WTC11 (cell line): ENCODE measurements at regions not wholly inside any gene's neighbourhood (a gene's known extent, or its start where the extent isn't known, plus 50 kb on each side); places are given as distances from the start of the nearest gene placed in this dataset.

Source experiments
- ATAC-seq: fragments of 200-7000 bp; cut with Tn5 transposase; 2 replicates; pipeline ENCODE4 v1.10.0; 2021; ENCODE audit warnings: mild to moderate bottlenecking, moderate library complexity
- CTCF ChIA-PET: fragments of 300-600 bp; sonication (Branson Sonifier 250); formaldehyde crosslinking; loops from one replicate; lab custom pipeline; 2021; ENCODE audit warnings: antibody characterized with exemption; lab: Charles Lee
- POLR2A ChIA-PET: fragments of 350-600 bp; sonication (Branson Sonifier 250); formaldehyde crosslinking; loops from one replicate; lab custom pipeline; 2021; ENCODE audit warnings: antibody characterized with exemption; lab: Charles Lee
- DNase-seq: peaks from one replicate; pipeline ENCODE4 v3.0.0; 2021; ENCODE audit warnings: low spot score
- H3K27ac Mint-ChIP-seq: 2 replicates; pipeline ENCODE4 v1.8.0; 2021; ENCODE audit warnings: mixed read lengths
- H3K27me3 Mint-ChIP-seq: 2 replicates; pipeline ENCODE4 v1.8.0; 2021; ENCODE audit warnings: low read depth, mild to moderate bottlenecking, moderate library complexity, mixed read lengths
- H3K36me3 Mint-ChIP-seq: 2 replicates; pipeline ENCODE4 v1.8.0; 2021; ENCODE audit warnings: mixed read lengths
- H3K4me1 Mint-ChIP-seq: 2 replicates; pipeline ENCODE4 v1.8.0; 2022; ENCODE audit warnings: mixed read lengths
- H3K4me3 Mint-ChIP-seq: 2 replicates; pipeline ENCODE4 v1.8.0; 2021; ENCODE audit warnings: mild to moderate bottlenecking, moderate library complexity, mixed read lengths
- H3K9me3 Mint-ChIP-seq: 2 replicates; pipeline ENCODE4 v1.8.0; 2021; ENCODE audit warnings: mixed read lengths
- ESRRA ChIP-seq: sonication (generic); formaldehyde crosslinking; IDR thresholded peaks from 2 replicates; pipeline ENCODE4 v1.8.1; 2022; ENCODE audit warnings: mild to moderate bottlenecking, missing genetic modification reagents, borderline replicate concordance
- FOXK1 ChIP-seq: sonication (generic); formaldehyde crosslinking; IDR thresholded peaks from 2 replicates; pipeline ENCODE4 v1.8.0; 2022; ENCODE audit warnings: mild to moderate bottlenecking, moderate library complexity, missing genetic modification reagents
- GABPB1 ChIP-seq: sonication (generic); formaldehyde crosslinking; IDR thresholded peaks from 2 replicates; pipeline ENCODE4 v1.8.1; 2023; ENCODE audit warnings: mild to moderate bottlenecking, missing genetic modification reagents
- IRF2 ChIP-seq: sonication (generic); formaldehyde crosslinking; IDR thresholded peaks from 2 replicates; pipeline ENCODE4 v1.8.0; 2022; ENCODE audit warnings: low read depth, missing genetic modification reagents, borderline replicate concordance
- MXD4 ChIP-seq: fragments of 250-450 bp; sonication (Bioruptor Pico); IDR thresholded peaks from 2 replicates; pipeline ENCODE4 v1.8.0; 2021; ENCODE audit warnings: mild to moderate bottlenecking, moderate library complexity, borderline replicate concordance
- NFE2L1 ChIP-seq: sonication (generic); formaldehyde crosslinking; IDR thresholded peaks from 2 replicates; pipeline ENCODE4 v1.8.1; 2023; ENCODE audit warnings: missing genetic modification reagents
- NFYB ChIP-seq: sonication (generic); formaldehyde crosslinking; conservative IDR thresholded peaks from 2 replicates; pipeline ENCODE4 v1.8.0; 2022; ENCODE audit warnings: low read depth, missing genetic modification reagents
- NR1H2 ChIP-seq: sonication (generic); formaldehyde crosslinking; IDR thresholded peaks from 2 replicates; pipeline ENCODE4 v1.9.0; 2021; ENCODE audit warnings: mild to moderate bottlenecking, moderate library complexity, missing genetic modification reagents
- RORB ChIP-seq: fragments of 250-450 bp; sonication (Bioruptor Pico); IDR thresholded peaks from 2 replicates; pipeline ENCODE4 v1.9.0; 2021; ENCODE audit warnings: mild to moderate bottlenecking
- SMAD4 ChIP-seq: sonication (generic); formaldehyde crosslinking; IDR thresholded peaks from 2 replicates; pipeline ENCODE4 v1.8.0; 2022; ENCODE audit warnings: mild to moderate bottlenecking, missing genetic modification reagents
- TP53 ChIP-seq: sonication (generic); formaldehyde crosslinking; IDR thresholded peaks from 2 replicates; pipeline ENCODE4 v1.8.1; 2023; ENCODE audit warnings: mild to moderate bottlenecking, missing genetic modification reagents
- ZNF121 ChIP-seq: sonication (generic); formaldehyde crosslinking; IDR thresholded peaks from 2 replicates; pipeline ENCODE4 v1.8.0; 2023; ENCODE audit warnings: missing genetic modification reagents
- ZNF219 ChIP-seq: sonication (generic); formaldehyde crosslinking; IDR thresholded peaks from 2 replicates; pipeline ENCODE4 v1.8.0; 2023; ENCODE audit warnings: missing genetic modification reagents, mild to moderate bottlenecking, borderline replicate concordance
- ZNF232 ChIP-seq: sonication (generic); formaldehyde crosslinking; IDR thresholded peaks from 2 replicates; pipeline ENCODE4 v1.8.0; 2022; ENCODE audit warnings: mild to moderate bottlenecking, missing genetic modification reagents
- TF ChIP-seq, protein P1 (sequence below): sonication (generic); formaldehyde crosslinking; IDR thresholded peaks from 2 replicates; pipeline ENCODE4 v1.8.0; 2022; ENCODE audit warnings: mild to moderate bottlenecking, missing genetic modification reagents
- TF ChIP-seq, protein P2 (sequence below): sonication (generic); formaldehyde crosslinking; IDR thresholded peaks from 2 replicates; pipeline ENCODE4 v1.8.1; 2023; ENCODE audit warnings: mild to moderate bottlenecking, missing genetic modification reagents, borderline replicate concordance
- TF ChIP-seq, protein P3 (sequence below): sonication (generic); formaldehyde crosslinking; IDR thresholded peaks from 2 replicates; pipeline ENCODE4 v1.8.0; 2022; ENCODE audit warnings: mild to moderate bottlenecking, missing genetic modification reagents
- TF ChIP-seq, protein P4 (sequence below): sonication (generic); formaldehyde crosslinking; IDR thresholded peaks from 2 replicates; pipeline ENCODE4 v1.8.0; 2023; ENCODE audit warnings: missing genetic modification reagents
- TF ChIP-seq, protein P5 (sequence below): sonication (generic); formaldehyde crosslinking; IDR thresholded peaks from 2 replicates; pipeline ENCODE4 v1.8.1; 2023; ENCODE audit warnings: mild to moderate bottlenecking, missing genetic modification reagents, moderate library complexity
- TF ChIP-seq, protein P6 (sequence below): sonication (generic); formaldehyde crosslinking; IDR thresholded peaks from 2 replicates; pipeline ENCODE4 v1.8.0; 2022; ENCODE audit warnings: mild to moderate bottlenecking, missing genetic modification reagents
- TF ChIP-seq, protein P7 (sequence below): fragments of 250-450 bp; sonication (Bioruptor Pico); IDR thresholded peaks from 2 replicates; pipeline ENCODE4 v1.9.0; 2021; ENCODE audit warnings: mild to moderate bottlenecking, borderline replicate concordance

DNA sequence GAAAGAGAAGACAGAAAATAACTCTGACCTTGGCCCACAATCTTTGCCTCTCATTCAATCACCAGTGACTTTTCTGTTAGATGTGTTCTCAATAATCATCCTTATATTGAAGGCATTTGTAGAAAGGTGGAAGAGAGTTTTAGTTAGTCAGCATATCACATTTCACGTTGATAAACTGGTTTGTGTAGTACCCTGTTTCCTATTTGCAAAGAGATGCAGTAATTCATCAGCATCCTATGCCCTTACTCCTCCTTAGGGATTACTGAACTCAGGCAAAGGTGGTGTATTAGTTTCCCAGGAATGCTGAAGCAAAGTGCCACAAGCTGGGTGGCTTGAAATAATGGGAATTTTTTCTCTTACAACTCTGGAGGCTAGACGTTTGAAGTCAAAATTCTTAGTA is 145.0 kb downstream of the SPP2 start:
- Mint-ChIP-seq H3K36me3 (no peaks in the 10 kb centered on the region), H3K27ac (no peak overlapping the region), H3K9me3 (peaks cover 8% of the 10 kb centered on the region; the same call in 1 of the 2 replicates)
- ATAC-seq: no peak
- TF ChIP-seq RORB (CRISPR knock-in tag) (no peak), TP53 (CRISPR knock-in tag) (no peak), NFE2L1 (CRISPR knock-in tag) (no peak), ZNF232 (CRISPR knock-in tag) (no peak), NFYB (CRISPR knock-in tag) (no peak), ZNF121 (CRISPR knock-in tag) (no peak)
- TF ChIP-seq, protein P1, sequence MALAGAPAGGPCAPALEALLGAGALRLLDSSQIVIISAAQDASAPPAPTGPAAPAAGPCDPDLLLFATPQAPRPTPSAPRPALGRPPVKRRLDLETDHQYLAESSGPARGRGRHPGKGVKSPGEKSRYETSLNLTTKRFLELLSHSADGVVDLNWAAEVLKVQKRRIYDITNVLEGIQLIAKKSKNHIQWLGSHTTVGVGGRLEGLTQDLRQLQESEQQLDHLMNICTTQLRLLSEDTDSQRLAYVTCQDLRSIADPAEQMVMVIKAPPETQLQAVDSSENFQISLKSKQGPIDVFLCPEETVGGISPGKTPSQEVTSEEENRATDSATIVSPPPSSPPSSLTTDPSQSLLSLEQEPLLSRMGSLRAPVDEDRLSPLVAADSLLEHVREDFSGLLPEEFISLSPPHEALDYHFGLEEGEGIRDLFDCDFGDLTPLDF (CRISPR knock-in tag): no peak
- TF ChIP-seq, protein P2, sequence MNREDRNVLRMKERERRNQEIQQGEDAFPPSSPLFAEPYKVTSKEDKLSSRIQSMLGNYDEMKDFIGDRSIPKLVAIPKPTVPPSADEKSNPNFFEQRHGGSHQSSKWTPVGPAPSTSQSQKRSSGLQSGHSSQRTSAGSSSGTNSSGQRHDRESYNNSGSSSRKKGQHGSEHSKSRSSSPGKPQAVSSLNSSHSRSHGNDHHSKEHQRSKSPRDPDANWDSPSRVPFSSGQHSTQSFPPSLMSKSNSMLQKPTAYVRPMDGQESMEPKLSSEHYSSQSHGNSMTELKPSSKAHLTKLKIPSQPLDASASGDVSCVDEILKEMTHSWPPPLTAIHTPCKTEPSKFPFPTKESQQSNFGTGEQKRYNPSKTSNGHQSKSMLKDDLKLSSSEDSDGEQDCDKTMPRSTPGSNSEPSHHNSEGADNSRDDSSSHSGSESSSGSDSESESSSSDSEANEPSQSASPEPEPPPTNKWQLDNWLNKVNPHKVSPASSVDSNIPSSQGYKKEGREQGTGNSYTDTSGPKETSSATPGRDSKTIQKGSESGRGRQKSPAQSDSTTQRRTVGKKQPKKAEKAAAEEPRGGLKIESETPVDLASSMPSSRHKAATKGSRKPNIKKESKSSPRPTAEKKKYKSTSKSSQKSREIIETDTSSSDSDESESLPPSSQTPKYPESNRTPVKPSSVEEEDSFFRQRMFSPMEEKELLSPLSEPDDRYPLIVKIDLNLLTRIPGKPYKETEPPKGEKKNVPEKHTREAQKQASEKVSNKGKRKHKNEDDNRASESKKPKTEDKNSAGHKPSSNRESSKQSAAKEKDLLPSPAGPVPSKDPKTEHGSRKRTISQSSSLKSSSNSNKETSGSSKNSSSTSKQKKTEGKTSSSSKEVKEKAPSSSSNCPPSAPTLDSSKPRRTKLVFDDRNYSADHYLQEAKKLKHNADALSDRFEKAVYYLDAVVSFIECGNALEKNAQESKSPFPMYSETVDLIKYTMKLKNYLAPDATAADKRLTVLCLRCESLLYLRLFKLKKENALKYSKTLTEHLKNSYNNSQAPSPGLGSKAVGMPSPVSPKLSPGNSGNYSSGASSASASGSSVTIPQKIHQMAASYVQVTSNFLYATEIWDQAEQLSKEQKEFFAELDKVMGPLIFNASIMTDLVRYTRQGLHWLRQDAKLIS (CRISPR knock-in tag): no peak
- TF ChIP-seq, all 79 proteins: peak for 0
- DNase-seq: no peak
- H3K27me3 Mint-ChIP-seq: peaks cover 17% of the 10 kb centered on the region
- no peak overlapping the region for H3K4me3 Mint-ChIP-seq
- no peaks in the 10 kb centered on the region for H3K4me1 Mint-ChIP-seq
- CTCF ChIA-PET: no interaction called here
- POLR2A ChIA-PET: no interaction called here

DNA sequence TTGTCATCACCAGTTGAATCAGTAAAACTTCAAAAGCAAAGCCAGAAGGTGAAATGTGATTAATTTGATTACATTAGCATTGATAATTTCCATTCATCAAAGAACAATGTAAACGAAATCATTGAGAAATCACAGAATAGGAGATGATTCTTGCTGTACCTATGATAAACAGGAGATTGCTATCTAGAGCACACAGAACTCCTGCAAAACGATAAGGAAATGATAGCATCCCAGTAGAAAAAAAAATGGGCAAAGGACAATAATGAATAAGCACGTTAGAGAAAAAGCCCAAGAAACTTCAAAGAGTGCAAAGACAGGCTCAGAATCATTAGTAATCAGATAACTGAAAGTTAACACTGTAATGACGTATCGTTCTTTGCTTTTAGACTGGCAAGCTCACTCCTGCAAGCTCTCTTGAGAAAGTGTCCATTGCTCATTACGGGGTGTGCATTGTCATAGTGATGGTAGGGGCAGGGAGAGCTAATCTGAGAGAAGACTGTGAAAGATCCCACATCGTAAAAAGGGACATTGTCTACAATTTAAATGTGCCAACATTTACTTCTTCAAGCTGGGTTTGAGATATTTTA is 143.6 kb downstream of the SPP2 start:
- Mint-ChIP-seq H3K27ac (no peak overlapping the region), H3K36me3 (no peaks in the 10 kb centered on the region), H3K4me1 (peaks cover 6% of the 10 kb centered on the region), H3K4me3 (no peak overlapping the region), H3K27me3 (peaks cover 16% of the 10 kb centered on the region), H3K9me3 (peaks cover 8% of the 10 kb centered on the region; the same call in 1 of the 2 replicates)
- ChIA-PET CTCF (no interaction called here), POLR2A (no interaction called here)
- DNase-seq (no peak), ATAC-seq (no peak)
- TF ChIP-seq, protein P3, sequence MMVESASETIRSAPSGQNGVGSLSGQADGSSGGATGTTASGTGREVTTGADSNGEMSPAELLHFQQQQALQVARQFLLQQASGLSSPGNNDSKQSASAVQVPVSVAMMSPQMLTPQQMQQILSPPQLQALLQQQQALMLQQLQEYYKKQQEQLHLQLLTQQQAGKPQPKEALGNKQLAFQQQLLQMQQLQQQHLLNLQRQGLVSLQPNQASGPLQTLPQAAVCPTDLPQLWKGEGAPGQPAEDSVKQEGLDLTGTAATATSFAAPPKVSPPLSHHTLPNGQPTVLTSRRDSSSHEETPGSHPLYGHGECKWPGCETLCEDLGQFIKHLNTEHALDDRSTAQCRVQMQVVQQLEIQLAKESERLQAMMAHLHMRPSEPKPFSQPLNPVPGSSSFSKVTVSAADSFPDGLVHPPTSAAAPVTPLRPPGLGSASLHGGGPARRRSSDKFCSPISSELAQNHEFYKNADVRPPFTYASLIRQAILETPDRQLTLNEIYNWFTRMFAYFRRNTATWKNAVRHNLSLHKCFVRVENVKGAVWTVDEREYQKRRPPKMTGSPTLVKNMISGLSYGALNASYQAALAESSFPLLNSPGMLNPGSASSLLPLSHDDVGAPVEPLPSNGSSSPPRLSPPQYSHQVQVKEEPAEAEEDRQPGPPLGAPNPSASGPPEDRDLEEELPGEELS: no peak
- no peak for TF ChIP-seq MXD4 (CRISPR knock-in tag)
- TF ChIP-seq FOXK1 (CRISPR knock-in tag): no peak
- no peak for TF ChIP-seq ZNF121 (CRISPR knock-in tag)
- TF ChIP-seq, protein P4, sequence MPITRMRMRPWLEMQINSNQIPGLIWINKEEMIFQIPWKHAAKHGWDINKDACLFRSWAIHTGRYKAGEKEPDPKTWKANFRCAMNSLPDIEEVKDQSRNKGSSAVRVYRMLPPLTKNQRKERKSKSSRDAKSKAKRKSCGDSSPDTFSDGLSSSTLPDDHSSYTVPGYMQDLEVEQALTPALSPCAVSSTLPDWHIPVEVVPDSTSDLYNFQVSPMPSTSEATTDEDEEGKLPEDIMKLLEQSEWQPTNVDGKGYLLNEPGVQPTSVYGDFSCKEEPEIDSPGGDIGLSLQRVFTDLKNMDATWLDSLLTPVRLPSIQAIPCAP (CRISPR knock-in tag): no peak
- TF ChIP-seq GABPB1 (CRISPR knock-in tag): no peak
- TF ChIP-seq, protein P5, sequence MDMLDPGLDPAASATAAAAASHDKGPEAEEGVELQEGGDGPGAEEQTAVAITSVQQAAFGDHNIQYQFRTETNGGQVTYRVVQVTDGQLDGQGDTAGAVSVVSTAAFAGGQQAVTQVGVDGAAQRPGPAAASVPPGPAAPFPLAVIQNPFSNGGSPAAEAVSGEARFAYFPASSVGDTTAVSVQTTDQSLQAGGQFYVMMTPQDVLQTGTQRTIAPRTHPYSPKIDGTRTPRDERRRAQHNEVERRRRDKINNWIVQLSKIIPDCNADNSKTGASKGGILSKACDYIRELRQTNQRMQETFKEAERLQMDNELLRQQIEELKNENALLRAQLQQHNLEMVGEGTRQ (CRISPR knock-in tag): no peak
- no peak for TF ChIP-seq ZNF219
- no peak for TF ChIP-seq ZNF232 (CRISPR knock-in tag)
- TF ChIP-seq NR1H2 (CRISPR knock-in tag): no peak
- TF ChIP-seq SMAD4 (CRISPR knock-in tag): no peak
- TF ChIP-seq, protein P6, sequence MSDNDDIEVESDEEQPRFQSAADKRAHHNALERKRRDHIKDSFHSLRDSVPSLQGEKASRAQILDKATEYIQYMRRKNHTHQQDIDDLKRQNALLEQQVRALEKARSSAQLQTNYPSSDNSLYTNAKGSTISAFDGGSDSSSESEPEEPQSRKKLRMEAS (CRISPR knock-in tag): no peak
- no peak for TF ChIP-seq IRF2
- TF ChIP-seq ESRRA (CRISPR knock-in tag): no peak
- TF ChIP-seq, protein P7, sequence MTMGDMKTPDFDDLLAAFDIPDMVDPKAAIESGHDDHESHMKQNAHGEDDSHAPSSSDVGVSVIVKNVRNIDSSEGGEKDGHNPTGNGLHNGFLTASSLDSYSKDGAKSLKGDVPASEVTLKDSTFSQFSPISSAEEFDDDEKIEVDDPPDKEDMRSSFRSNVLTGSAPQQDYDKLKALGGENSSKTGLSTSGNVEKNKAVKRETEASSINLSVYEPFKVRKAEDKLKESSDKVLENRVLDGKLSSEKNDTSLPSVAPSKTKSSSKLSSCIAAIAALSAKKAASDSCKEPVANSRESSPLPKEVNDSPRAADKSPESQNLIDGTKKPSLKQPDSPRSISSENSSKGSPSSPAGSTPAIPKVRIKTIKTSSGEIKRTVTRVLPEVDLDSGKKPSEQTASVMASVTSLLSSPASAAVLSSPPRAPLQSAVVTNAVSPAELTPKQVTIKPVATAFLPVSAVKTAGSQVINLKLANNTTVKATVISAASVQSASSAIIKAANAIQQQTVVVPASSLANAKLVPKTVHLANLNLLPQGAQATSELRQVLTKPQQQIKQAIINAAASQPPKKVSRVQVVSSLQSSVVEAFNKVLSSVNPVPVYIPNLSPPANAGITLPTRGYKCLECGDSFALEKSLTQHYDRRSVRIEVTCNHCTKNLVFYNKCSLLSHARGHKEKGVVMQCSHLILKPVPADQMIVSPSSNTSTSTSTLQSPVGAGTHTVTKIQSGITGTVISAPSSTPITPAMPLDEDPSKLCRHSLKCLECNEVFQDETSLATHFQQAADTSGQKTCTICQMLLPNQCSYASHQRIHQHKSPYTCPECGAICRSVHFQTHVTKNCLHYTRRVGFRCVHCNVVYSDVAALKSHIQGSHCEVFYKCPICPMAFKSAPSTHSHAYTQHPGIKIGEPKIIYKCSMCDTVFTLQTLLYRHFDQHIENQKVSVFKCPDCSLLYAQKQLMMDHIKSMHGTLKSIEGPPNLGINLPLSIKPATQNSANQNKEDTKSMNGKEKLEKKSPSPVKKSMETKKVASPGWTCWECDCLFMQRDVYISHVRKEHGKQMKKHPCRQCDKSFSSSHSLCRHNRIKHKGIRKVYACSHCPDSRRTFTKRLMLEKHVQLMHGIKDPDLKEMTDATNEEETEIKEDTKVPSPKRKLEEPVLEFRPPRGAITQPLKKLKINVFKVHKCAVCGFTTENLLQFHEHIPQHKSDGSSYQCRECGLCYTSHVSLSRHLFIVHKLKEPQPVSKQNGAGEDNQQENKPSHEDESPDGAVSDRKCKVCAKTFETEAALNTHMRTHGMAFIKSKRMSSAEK (CRISPR knock-in tag): no peak
